ENCODE measurements at regions not wholly inside any gene's neighbourhood (a gene's known extent, or its start where the extent isn't known, plus 50 kb on each side); places are given as distances from the start of the nearest gene placed in this dataset.
"Not testable (repeated sequence)": the region's sequence is repeated elsewhere in the genome, so short reads cannot be mapped to it uniquely, and the experiment has no call there.

DNA sequence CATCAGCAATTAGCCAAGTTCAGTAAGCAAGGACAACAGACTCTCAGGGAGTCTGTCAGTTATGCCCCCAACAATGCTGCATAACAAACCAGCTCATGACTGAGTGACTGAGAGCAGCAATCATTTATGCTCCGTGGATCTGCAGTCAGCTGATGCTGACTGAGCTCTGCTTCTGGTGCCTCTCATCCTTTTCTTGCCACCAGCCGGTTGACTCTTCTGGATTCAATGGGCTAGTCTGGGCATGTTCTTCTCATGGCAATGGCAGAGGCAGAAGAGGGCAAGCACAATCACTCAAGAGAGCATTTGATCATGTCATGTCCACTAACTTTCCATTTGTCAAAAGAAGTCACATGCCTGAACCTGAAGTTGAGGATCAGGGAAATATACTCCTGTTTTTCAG lies 157.0 kb upstream of the NTRK2 start:
- DNase-seq = no peak

DNA sequence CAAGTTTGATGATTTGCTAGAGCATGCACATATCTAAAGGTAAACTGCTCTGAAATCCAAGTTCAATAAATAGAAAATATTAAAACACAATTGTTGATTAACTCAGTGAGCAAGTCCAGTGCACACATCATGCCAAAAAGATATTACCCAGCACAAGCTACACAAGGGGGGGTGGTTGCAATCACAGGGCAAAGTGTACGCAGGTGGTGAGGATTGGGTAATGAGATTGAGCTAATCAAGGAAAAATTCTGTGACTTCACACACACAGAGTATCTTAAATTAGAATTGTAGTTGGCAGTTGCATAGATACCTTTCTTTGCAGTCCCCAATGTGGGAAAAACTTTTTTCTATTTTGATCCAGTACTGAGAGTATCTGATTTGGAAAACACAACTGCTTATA lies 156.1 kb upstream of the NTRK2 start:
- DNase-seq = no peak

DNA sequence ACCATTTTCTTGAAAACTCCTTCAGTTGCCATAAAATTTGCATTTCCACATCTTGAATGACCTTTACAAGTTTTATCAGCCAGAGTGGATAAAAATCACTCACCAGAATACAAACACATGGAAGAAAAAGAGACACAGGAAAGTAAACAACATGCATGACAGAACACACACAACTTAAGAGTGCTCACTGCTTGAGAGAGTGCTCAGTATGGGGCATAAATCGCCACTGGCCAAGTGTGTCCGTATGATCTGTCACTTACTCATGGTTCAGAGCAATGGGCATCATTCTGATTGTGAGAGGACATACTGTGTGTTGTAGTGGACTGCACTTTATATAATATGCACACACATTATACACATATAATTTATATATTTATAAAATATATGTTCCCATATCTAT lies 155.6 kb upstream of the NTRK2 start:
- DNase-seq = no peak

- DNase-seq = no peak
Measured at GRCh38 chr9:84514421-84514820, 155.1 kb upstream of the NTRK2 start.

DNA sequence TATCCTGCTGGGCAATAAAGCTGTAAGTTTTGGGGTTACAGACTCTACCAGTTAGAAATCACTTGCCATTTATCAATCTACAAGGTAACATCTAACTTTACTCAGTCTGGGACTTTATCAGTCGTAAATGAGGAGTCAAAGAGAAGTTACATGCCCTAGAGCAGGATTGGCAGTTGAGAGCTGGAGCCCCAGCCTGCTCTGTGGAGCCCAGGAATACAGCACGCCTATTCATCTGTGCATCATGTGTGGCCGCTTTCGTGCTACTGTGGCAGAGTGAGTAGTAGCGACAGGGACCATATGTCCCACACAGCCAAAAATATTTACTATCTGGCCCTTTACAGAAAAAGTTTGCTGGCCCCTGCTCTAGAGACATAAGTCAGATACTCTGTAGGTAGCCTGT lies 152.5 kb upstream of the NTRK2 start:
- DNase-seq = no peak

GRCh38 chr9:84519413-84519812 lies 150.1 kb upstream of the NTRK2 start:
- no peak for DNase-seq

DNA sequence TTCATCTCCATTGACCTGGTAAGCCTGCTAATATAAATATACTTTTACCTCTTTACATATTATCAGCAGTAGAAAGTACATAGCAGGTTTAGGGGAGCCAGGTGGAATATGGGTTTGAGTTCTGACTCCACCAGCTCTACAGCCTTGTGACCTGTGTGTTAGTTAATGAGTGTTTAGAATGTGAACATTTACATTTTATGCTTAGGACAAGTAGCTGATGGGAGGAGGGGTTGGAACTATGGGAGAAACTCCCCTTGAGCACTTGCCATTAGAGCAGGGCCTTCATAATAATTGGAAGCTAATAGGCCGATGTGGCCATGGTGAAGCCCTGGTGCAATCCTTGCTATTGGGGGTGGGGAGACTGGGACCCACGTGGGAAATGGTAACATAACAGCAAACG lies 148.3 kb upstream of the NTRK2 start:
- DNase-seq = no peak

DNA sequence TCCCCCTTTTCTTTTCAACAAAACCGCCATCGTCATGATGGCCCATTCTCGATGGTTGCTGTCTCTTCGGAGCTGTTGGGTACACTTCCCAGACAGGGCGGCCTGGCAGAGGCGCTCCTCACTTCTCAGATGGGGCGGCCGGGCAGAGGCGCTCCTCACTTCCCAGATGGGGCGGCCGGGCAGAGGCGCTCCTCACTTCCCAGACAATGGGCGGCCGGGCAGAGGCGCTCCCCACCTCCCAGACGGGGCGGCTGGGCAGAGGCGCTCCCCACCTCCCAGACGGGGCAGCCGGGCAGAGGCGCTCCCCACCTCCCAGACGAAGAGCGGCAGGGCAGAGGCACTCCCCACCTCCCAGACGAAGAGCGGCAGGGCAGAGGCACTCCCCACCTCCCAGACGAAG lies 143.3 kb upstream of the NTRK2 start:
- not testable (repeated sequence) for DNase-seq

DNA sequence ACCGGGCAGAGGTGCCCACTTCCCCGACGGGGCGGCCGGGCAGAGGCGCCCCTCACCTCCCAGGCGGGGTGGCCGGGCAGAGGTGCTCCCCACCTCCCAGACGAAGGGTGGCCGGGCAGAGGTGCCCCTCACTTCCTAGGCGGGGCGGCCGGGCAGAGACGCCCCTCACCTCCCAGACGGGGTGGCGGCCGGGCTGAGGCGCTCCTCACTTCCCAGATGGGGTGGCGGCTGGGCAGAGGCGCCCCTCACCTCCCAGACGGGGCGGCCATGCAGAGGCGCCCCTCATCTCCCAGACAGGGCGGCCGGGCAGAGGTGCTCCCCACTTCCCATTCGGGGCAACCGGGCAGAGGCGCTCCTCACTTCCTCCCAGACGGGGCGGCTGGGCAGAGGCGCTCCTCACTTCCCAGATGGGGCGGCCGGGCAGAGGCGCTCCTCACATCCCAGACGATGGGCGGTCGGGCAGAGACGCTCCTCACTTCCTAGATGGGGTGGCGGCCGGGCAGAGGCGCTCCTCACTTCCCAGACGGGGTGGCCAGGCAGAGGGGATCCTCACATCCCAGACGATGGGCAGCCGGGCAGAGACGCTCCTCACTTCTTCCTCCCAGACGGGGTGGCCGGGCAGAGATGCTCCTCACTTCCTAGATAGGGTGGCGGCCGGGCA lies 142.3 kb upstream of the NTRK2 start:
- DNase-seq = not testable (repeated sequence)

- not testable (repeated sequence) for DNase-seq
Measured at GRCh38 chr9:84535973-84536372, 133.6 kb upstream of the NTRK2 start.

DNA sequence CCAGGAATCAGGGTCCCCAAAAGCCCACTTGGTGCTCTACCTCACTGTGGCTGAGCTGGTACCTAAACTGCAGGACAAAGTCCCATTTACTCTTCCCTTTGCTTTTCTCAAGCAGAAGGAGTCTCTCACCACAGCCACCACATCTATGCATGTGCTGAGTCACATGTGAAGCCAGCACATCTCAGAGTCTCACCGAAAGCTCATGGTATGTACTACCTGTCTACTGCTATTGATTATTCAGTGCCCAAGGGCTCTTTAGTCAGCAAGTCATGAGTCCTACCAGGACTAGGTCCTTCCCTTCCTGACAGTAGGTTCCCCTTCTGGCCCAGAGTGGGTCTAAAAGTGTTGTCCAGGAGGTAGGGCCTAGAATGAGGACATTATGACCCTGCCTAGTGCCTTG lies 130.7 kb upstream of the NTRK2 start:
- no peak for DNase-seq

DNA sequence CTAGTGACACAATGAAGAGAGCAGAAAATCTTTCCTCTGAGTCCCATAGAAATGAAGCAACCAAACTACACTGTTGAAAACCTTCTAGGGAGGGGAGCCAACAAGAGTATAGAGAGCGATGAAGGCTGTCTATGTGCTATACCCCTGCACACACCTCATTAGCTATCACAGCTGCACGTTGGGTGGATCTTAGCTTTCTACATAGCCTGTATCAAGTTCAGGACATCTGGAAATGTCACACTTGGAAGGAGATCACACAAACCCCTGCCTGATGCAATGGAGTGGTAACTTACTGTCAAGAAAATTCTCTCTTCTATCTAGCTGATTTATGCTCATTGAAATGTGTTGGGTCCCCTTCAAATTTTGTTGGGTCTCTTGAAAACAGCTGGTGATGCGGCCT lies 127.0 kb upstream of the NTRK2 start:
- no peak for DNase-seq

GRCh38 chr9:84554069-84554664 lies 115.4 kb upstream of the NTRK2 start:
- DNase-seq = no peak

DNA sequence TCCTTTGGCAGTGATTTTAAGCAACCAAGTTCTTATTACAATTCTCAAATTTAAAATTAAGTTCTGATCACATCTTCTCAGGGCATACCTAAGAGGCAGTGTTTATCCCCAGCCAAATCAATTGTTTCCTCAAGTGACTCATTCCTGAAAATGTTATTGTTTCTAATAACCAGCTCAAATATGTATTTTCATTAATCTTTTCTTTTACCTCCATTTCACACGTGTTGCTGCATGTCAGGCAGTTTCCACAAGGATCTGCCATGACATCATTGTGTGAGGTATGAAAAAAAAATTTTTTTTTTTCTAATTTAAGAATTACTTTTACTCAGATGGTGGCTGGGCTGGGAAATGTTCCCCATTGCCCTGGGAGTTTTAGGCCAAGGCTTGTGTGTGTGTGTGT lies 113.0 kb upstream of the NTRK2 start:
- no peak for DNase-seq

- DNase-seq = no peak
Measured at GRCh38 chr9:84557751-84558150, 111.8 kb upstream of the NTRK2 start.

GRCh38 chr9:84563691-84564090 lies 105.8 kb upstream of the NTRK2 start:
- DNase-seq = no peak

- DNase-seq = no peak
Measured at GRCh38 chr9:84567805-84568204, 101.7 kb upstream of the NTRK2 start.

GRCh38 chr9:84570482-84571154 lies 98.9 kb upstream of the NTRK2 start:
- no peak for DNase-seq

- no peak for DNase-seq
Measured at GRCh38 chr9:84573083-84573482, 96.4 kb upstream of the NTRK2 start.

DNA sequence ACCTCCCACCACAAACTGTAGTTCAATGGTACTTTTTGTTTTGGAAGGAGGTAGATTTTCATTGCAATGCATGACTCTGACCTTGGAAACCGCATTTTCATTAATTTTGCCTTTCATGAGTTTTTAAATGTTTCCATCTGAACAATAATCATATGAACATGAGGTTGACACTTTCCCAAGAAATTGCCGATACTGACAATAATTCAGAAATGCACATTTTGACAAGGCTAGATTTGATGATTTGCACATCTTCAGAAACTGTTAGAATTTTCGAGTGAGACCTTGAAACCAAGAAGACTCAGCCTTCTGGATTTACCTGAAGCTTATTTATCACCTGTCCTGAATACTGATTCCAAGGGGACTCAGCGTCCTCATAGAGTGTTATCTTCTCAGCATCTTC lies 93.8 kb upstream of the NTRK2 start:
- no peak for DNase-seq

DNA sequence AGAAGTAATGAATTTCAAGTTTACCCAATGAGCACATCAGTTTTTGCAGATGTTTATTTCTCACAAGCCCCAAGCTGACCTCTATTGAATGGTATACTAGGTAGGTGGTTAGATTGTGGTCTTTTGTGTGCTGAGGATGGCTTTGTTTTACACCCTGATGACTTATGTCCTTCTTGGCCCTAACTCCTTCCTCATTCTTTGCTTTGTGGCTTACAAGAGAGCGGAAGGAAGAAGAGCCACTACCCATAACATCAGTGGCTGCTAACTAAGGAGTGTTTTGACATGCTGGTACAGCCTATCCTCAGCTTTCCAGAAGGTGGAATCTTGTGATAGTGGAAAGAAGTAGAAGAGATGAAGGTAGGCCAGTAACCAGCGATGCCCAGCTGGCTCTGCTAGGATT lies 85.7 kb upstream of the NTRK2 start:
- no peak for DNase-seq

DNA sequence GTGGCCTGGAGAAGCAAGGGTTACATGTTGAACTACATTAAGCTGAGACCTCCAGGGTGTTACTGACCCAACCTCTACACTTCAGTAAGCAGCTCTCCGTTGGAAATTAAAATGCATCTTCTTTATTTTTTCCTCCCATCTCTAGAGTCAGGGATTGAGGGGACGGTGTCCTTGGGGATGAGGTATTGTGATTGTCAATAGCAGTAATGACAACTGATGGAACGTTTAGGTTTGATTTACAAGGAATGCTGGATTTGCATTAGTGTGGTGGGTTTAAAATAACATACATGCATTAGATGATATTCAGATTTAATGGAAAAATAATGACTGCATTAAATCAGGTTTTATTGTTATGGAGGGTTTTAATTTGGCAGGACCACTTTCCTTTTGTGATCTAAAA lies 82.9 kb upstream of the NTRK2 start:
- DNase-seq = no peak

DNA sequence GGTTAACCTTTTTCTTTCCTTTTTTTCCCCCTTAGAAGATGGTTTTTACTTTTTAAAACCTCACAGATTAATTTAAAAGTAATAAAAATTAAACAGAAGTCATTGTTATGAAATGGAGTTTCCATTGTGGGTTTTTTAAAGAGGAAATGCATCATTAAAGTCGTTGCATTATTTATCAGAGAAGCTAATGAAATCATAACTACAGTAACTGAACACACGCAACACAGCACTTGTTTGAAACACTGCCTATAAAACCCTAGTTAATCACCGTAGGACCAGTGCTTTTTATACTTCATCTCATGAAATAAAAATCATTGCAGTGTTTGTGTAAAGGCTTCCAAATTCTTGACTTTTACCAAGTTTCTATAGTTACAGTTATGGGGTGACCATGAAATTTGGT lies 82.4 kb upstream of the NTRK2 start:
- no peak for DNase-seq

GRCh38 chr9:84589542-84589941 lies 80.0 kb upstream of the NTRK2 start:
- DNase-seq = no peak

- no peak for DNase-seq
Measured at GRCh38 chr9:84590706-84591105, 78.8 kb upstream of the NTRK2 start.

All from CD4-positive, alpha-beta T cell treated with Interleukin-4 for 1 hour (primary cell).